Endodermal cell (in vitro differentiated cells): ENCODE measurements at regions not wholly inside any gene's neighbourhood (a gene's known extent, or its start where the extent isn't known, plus 50 kb on each side); places are given as distances from the start of the nearest gene placed in this dataset.

Experiments
- DNase-seq: peaks from one replicate; pipeline ENCODE4 v3.0.0-alpha.2; 2017
- H3K27ac ChIP-seq: 2 replicates; pipeline ENCODE4 v1.5.1; 2013; ENCODE audit warnings: mild to moderate bottlenecking, low read depth, low read length, moderate library complexity
- H3K27me3 ChIP-seq: 2 replicates; pipeline ENCODE4 v1.6.1; 2013; ENCODE audit warnings: mild to moderate bottlenecking, low read length, moderate library complexity; ENCODE audit not compliant: insufficient read depth, control insufficient read depth, poor library complexity, severe bottlenecking
- H3K36me3 ChIP-seq: 2 replicates; pipeline ENCODE4 v1.7.0; 2013; ENCODE audit warnings: mild to moderate bottlenecking, low read length, moderate library complexity; ENCODE audit not compliant: control insufficient read depth, insufficient read depth
- H3K4me1 ChIP-seq: one replicate; pipeline ENCODE4 v1.7.0; 2013; ENCODE audit warnings: low read length; ENCODE audit not compliant: control insufficient read depth, insufficient read depth
- H3K4me3 ChIP-seq: 2 replicates; pipeline ENCODE4 v1.5.1; 2013; ENCODE audit warnings: mild to moderate bottlenecking, low read length, moderate library complexity
- H3K9ac ChIP-seq: 2 replicates; pipeline ENCODE4 v1.6.1; 2013; ENCODE audit warnings: mild to moderate bottlenecking, low read length, moderate library complexity; ENCODE audit not compliant: poor library complexity, severe bottlenecking; ENCODE audit errors: extremely low read depth
- H3K9me3 ChIP-seq: 2 replicates; pipeline ENCODE4 v1.6.1; 2013; ENCODE audit warnings: mild to moderate bottlenecking, low read length, moderate library complexity; ENCODE audit not compliant: control insufficient read depth
- H3K27ac Mint-ChIP-seq: 2 replicates; pipeline ENCODE4 v1.8.0; 2020; ENCODE audit warnings: mixed read lengths
- H3K27me3 Mint-ChIP-seq: 2 replicates; pipeline ENCODE4 v1.8.0; 2021; ENCODE audit warnings: mild to moderate bottlenecking, mixed read lengths; ENCODE audit not compliant: insufficient read depth
- H3K36me3 Mint-ChIP-seq: 2 replicates; pipeline ENCODE4 v1.8.0; 2020; ENCODE audit warnings: low read depth, mixed read lengths
- H3K4me1 Mint-ChIP-seq: 2 replicates; pipeline ENCODE4 v1.8.0; 2020; ENCODE audit warnings: mixed read lengths
- H3K4me3 Mint-ChIP-seq: 2 replicates; pipeline ENCODE4 v1.8.0; 2020; ENCODE audit warnings: mild to moderate bottlenecking, moderate library complexity, mixed read lengths
- H3K9me3 Mint-ChIP-seq: 2 replicates; pipeline ENCODE4 v1.8.0; 2020; ENCODE audit warnings: mild to moderate bottlenecking, mixed read lengths
- CTCF ChIP-seq: fragments of 200-600 bp; sonication (generic); conservative IDR thresholded peaks from 2 replicates; pipeline ENCODE4 v1.5.0; 2021; ENCODE audit warnings: antibody characterized with exemption, mild to moderate bottlenecking
- WGBS, 2 experiments: methylation state at CpG; one replicate each; pipeline versions ENCODE4 v1.1.5 to v1.1.7; 2013; ENCODE audit warnings: missing lambda C conversion rate in 2 of 2, mixed read lengths in 1 of 2; ENCODE audit not compliant: insufficient coverage in 1 of 2, insufficient read length in 1 of 2; 5-methylcytosine and 5-hydroxymethylcytosine counted together

- peaks cover 3% of the 10 kb centered on the region for H3K27me3 Mint-ChIP-seq
- no peak for DNase-seq
- Histone ChIP-seq H3K27ac (no peak overlapping the region), H3K36me3 (no peaks in the 10 kb centered on the region), H3K27me3 (peaks cover 14% of the 10 kb centered on the region), H3K9me3 (no peaks in the 10 kb centered on the region), H3K4me1 (no peaks in the 10 kb centered on the region), H3K4me3 (no peak overlapping the region), H3K9ac (no peak overlapping the region)
- H3K27ac Mint-ChIP-seq: no peak overlapping the region
- no peak for TF ChIP-seq CTCF
- no peaks in the 10 kb centered on the region for H3K36me3 Mint-ChIP-seq
- 90 to 97% methylated on average over 2 of the region's 2 CpGs for WGBS, 2 experiments
- H3K4me1 Mint-ChIP-seq: no peaks in the 10 kb centered on the region
- no peak overlapping the region for H3K4me3 Mint-ChIP-seq
- H3K9me3 Mint-ChIP-seq: peaks cover 3% of the 10 kb centered on the region
Measured at GRCh38 chr12:46908236-46908935, 82.6 kb upstream of the SLC38A4 start.

DNA sequence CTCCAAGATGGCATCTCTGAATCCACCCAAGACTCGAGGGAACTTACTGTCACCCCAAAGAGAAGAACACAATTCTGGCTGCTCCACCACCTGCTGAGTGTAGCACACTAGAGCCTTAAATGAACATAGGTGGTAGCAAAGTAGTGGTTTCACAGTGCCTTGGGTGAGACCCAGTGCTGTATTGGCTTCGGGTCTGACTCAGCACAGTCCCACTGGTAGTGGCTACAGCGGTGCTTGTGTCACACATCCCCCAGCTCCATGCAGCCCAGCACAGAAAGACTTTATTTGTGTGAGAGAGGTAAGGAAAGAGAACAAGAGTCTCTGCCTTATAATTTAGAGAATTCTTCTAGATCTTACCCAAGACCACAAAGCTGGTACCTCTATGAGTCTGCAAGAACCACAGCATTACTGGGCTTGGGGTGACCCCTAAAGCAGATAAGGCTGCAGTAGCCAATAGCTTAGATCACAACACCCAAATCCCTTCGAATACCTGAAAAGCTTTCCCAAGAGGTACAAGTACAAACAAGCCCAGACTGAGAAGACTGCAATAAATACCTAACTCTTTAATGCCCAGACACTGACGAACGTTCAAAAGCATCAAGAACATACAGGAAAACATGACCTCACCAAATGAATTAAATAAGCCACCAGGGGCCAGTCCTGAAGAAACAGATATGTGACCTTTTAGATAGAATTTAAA is 83.3 kb upstream of the SLC38A4 start:
- Histone ChIP-seq H3K4me3 (no peak overlapping the region), H3K36me3 (no peaks in the 10 kb centered on the region), H3K27me3 (peaks cover 7% of the 10 kb centered on the region), H3K9me3 (no peaks in the 10 kb centered on the region), H3K27ac (no peak overlapping the region), H3K9ac (no peak overlapping the region), H3K4me1 (no peaks in the 10 kb centered on the region)
- peaks cover 3% of the 10 kb centered on the region for H3K27me3 Mint-ChIP-seq
- H3K4me3 Mint-ChIP-seq: no peak overlapping the region
- no peak for DNase-seq
- H3K27ac Mint-ChIP-seq: no peak overlapping the region
- WGBS, 2 experiments: 63 to 100% methylated on average over 1 to 6 of the region's 6 CpGs
- TF ChIP-seq CTCF: no peak
- H3K9me3 Mint-ChIP-seq: peaks cover 3% of the 10 kb centered on the region
- no peaks in the 10 kb centered on the region for H3K4me1 Mint-ChIP-seq
- H3K36me3 Mint-ChIP-seq: no peaks in the 10 kb centered on the region

GRCh38 chr12:46910830-46911229 is 85.0 kb upstream of the SLC38A4 start:
- H3K27ac ChIP-seq: no peak overlapping the region
- Mint-ChIP-seq H3K27me3 (no peaks in the 10 kb centered on the region), H3K27ac (no peak overlapping the region), H3K9me3 (peaks cover 3% of the 10 kb centered on the region), H3K4me3 (no peak overlapping the region), H3K4me1 (no peaks in the 10 kb centered on the region), H3K36me3 (no peaks in the 10 kb centered on the region)
- H3K36me3 ChIP-seq: no peaks in the 10 kb centered on the region
- H3K4me3 ChIP-seq: no peak overlapping the region
- TF ChIP-seq CTCF: no peak
- H3K9me3 ChIP-seq: no peaks in the 10 kb centered on the region
- no peaks in the 10 kb centered on the region for H3K27me3 ChIP-seq
- WGBS, 2 experiments: 80% methylated on average over 1 of the region's 1 CpG; no CpG with 5 or more reads in 1 of the 2 experiments
- H3K9ac ChIP-seq: no peak overlapping the region
- H3K4me1 ChIP-seq: no peaks in the 10 kb centered on the region
- no peak for DNase-seq
